Right hindlimb (tissue), 1 donor: ENCODE measurements at regions not wholly inside any gene's neighbourhood (a gene's known extent, or its start where the extent isn't known, plus 50 kb on each side); places are given as distances from the start of the nearest gene placed in this dataset.

Source experiments
- DNase-seq: peaks from one replicate; pipeline ENCODE4 v3.0.0-alpha.2; 2018

GRCh38 chr20:24739746-24740145, 209.3 kb upstream of the CST7 start:
- no peak for DNase-seq

GRCh38 chr20:24741493-24742072, 207.5 kb upstream of the CST7 start:
- no peak for DNase-seq

GRCh38 chr20:24742436-24742835, 206.6 kb upstream of the CST7 start:
- DNase-seq: no peak

- DNase-seq: no peak
These were observed 206.1 kb upstream of the CST7 start for GRCh38 chr20:24742989-24743388.

- no peak for DNase-seq
These were observed 205.4 kb upstream of the CST7 start for GRCh38 chr20:24743641-24744040.

GRCh38 chr20:24744747-24745146, 204.3 kb upstream of the CST7 start:
- no peak for DNase-seq

- DNase-seq: no peak
These were observed 203.9 kb upstream of the CST7 start for GRCh38 chr20:24745206-24745605.

- no peak for DNase-seq
These were observed 203.3 kb upstream of the CST7 start for GRCh38 chr20:24745617-24746350.

- DNase-seq: no peak
These were observed 202.8 kb upstream of the CST7 start for GRCh38 chr20:24746351-24746685.

- no peak for DNase-seq
These were observed 201.9 kb upstream of the CST7 start for GRCh38 chr20:24747010-24747712.

GRCh38 chr20:24747881-24748595, 201.0 kb upstream of the CST7 start:
- DNase-seq: no peak

GRCh38 chr20:24751551-24751950, 197.5 kb upstream of the CST7 start:
- no peak for DNase-seq

GRCh38 chr20:24752612-24753011, 196.5 kb upstream of the CST7 start:
- no peak for DNase-seq

- DNase-seq: no peak
These were observed 195.9 kb upstream of the CST7 start for GRCh38 chr20:24753130-24753529.

GRCh38 chr20:24754691-24755090, 194.4 kb upstream of the CST7 start:
- no peak for DNase-seq

- DNase-seq: no peak
These were observed 193.6 kb upstream of the CST7 start for GRCh38 chr20:24755411-24755922.

GRCh38 chr20:24756292-24757025, 192.6 kb upstream of the CST7 start:
- DNase-seq: no peak

- peak; percentile 8 for DNase-seq
These were observed 187.6 kb upstream of the CST7 start for GRCh38 chr20:24761220-24762065.

- peak; percentile 7 for DNase-seq
These were observed 186.7 kb upstream of the CST7 start for GRCh38 chr20:24762371-24762770.

GRCh38 chr20:24762791-24763350, 186.2 kb upstream of the CST7 start:
- DNase-seq: peak; percentile 17

- DNase-seq: peak; percentile 21
These were observed 185.6 kb upstream of the CST7 start for GRCh38 chr20:24763386-24764026.
